Inflammatory macrophage treated with lipopolysaccharide for 1 hour (primary cell): ENCODE measurements at regions not wholly inside any gene's neighbourhood (a gene's known extent, or its start where the extent isn't known, plus 50 kb on each side); places are given as distances from the start of the nearest gene placed in this dataset.

Experiments used
- DNase-seq, 2 donors: peaks; one replicate each; pipeline ENCODE4 v3.0.0-alpha.2; 2020 to 2022

- no peak for DNase-seq
These were observed 408.2 kb upstream of the CCDC196 start for GRCh38 chr14:66078006-66078405.

GRCh38 chr14:66081594-66082376 is 404.4 kb upstream of the CCDC196 start:
- DNase-seq: no peak

GRCh38 chr14:66085224-66085623 is 400.9 kb upstream of the CCDC196 start:
- no peak for DNase-seq

- no peak for DNase-seq
These were observed 400.5 kb upstream of the CCDC196 start for GRCh38 chr14:66085665-66086064.

- no peak for DNase-seq
These were observed 398.9 kb upstream of the CCDC196 start for GRCh38 chr14:66087231-66087630.

GRCh38 chr14:66088656-66089055 is 397.5 kb upstream of the CCDC196 start:
- DNase-seq: no peak

GRCh38 chr14:66092206-66092605 is 394.0 kb upstream of the CCDC196 start:
- DNase-seq: peak in 1 of 2 donors; percentile 25

- no peak for DNase-seq
These were observed 393.4 kb upstream of the CCDC196 start for GRCh38 chr14:66092748-66093147.

- no peak for DNase-seq
These were observed 392.0 kb upstream of the CCDC196 start for GRCh38 chr14:66094001-66094727.

- DNase-seq: no peak
These were observed 386.7 kb upstream of the CCDC196 start for GRCh38 chr14:66099451-66099850.

- DNase-seq: no peak
These were observed 386.2 kb upstream of the CCDC196 start for GRCh38 chr14:66099931-66100330.

GRCh38 chr14:66101662-66102061 is 384.5 kb upstream of the CCDC196 start:
- no peak for DNase-seq

- DNase-seq: no peak
These were observed 381.7 kb upstream of the CCDC196 start for GRCh38 chr14:66104486-66104885.

- no peak for DNase-seq
These were observed 380.4 kb upstream of the CCDC196 start for GRCh38 chr14:66105815-66106214.

- no peak for DNase-seq
These were observed 376.7 kb upstream of the CCDC196 start for GRCh38 chr14:66109426-66109825.

GRCh38 chr14:66111891-66112290 is 374.3 kb upstream of the CCDC196 start:
- DNase-seq: no peak

GRCh38 chr14:66114071-66114470 is 372.1 kb upstream of the CCDC196 start:
- DNase-seq: no peak

- DNase-seq: no peak
These were observed 370.2 kb upstream of the CCDC196 start for GRCh38 chr14:66115740-66116502.

GRCh38 chr14:66116732-66117131 is 369.4 kb upstream of the CCDC196 start:
- no peak for DNase-seq

GRCh38 chr14:66117600-66117999 is 368.6 kb upstream of the CCDC196 start:
- DNase-seq: no peak

GRCh38 chr14:66119606-66120231 is 366.5 kb upstream of the CCDC196 start:
- no peak for DNase-seq

- no peak for DNase-seq
These were observed 365.8 kb upstream of the CCDC196 start for GRCh38 chr14:66120402-66120801.

- DNase-seq: no peak
These were observed 364.3 kb upstream of the CCDC196 start for GRCh38 chr14:66121859-66122258.
